Vagina (tissue), 2 donors: ENCODE measurements at regions not wholly inside any gene's neighbourhood (a gene's known extent, or its start where the extent isn't known, plus 50 kb on each side); places are given as distances from the start of the nearest gene placed in this dataset.

ENCODE experiments used
- DNase-seq, 2 donors: peaks; one replicate each; pipeline ENCODE4 v3.0.0-alpha.2; 2017; ENCODE audit errors: extremely low spot score in 2 of 2
- H3K27ac ChIP-seq: fragments of 200-600 bp; sonication (generic); one replicate; pipeline ENCODE4 v1.5.1; 2019
- H3K27me3 ChIP-seq: fragments of 200-600 bp; sonication (generic); one replicate; pipeline ENCODE4 v1.5.1; 2019
- H3K36me3 ChIP-seq, 2 donors: fragments of 200-600 bp; sonication (generic); one replicate each; pipeline ENCODE4 v1.5.1; 2017 to 2019
- H3K4me1 ChIP-seq: fragments of 200-600 bp; sonication (generic); one replicate; pipeline ENCODE4 v1.5.1; 2019
- H3K4me3 ChIP-seq, 2 donors: fragments of 200-600 bp; sonication (generic); 1 replicate in 1 of 2; 2 replicates in 1 of 2; pipeline ENCODE4 v1.5.1; 2016 to 2019
- H3K9me3 ChIP-seq: fragments of 200-600 bp; sonication (generic); one replicate; pipeline ENCODE4 v1.5.1; 2019
- POLR2A ChIP-seq, 2 donors: fragments of 450-650 bp; IDR thresholded peaks; one replicate each; pipeline ENCODE4 v1.6.1; 2017; ENCODE audit warnings: antibody characterized with exemption in 2 of 2, mild to moderate bottlenecking in 2 of 2, moderate library complexity in 2 of 2
- POLR2AphosphoS5 ChIP-seq, 2 donors: sonication (generic); formaldehyde crosslinking; IDR thresholded peaks; one replicate each; pipeline ENCODE4 v1.9.0; 2017; ENCODE audit warnings: antibody characterized with exemption in 2 of 2, mild to moderate bottlenecking in 2 of 2, low read depth in 1 of 2; ENCODE audit not compliant: insufficient read depth in 1 of 2
- intact Hi-C: fragments of 100-400 bp; cut with DNase I; formaldehyde crosslinking; loops from one replicate; pipeline ENCODE4 v1.15.1; 2023
- TF ChIP-seq, protein P1 (sequence below), 3 experiments: fragments of 450-650 bp in 2 of 3; fragments of 200-600 bp in 1 of 3; sonication (generic) in 1 of 3; IDR thresholded peaks; one replicate each; pipeline ENCODE4 v1.5.1; 2017 to 2019; ENCODE audit warnings: antibody characterized with exemption in 3 of 3, mild to moderate bottlenecking in 2 of 3, moderate library complexity in 2 of 3

DNA sequence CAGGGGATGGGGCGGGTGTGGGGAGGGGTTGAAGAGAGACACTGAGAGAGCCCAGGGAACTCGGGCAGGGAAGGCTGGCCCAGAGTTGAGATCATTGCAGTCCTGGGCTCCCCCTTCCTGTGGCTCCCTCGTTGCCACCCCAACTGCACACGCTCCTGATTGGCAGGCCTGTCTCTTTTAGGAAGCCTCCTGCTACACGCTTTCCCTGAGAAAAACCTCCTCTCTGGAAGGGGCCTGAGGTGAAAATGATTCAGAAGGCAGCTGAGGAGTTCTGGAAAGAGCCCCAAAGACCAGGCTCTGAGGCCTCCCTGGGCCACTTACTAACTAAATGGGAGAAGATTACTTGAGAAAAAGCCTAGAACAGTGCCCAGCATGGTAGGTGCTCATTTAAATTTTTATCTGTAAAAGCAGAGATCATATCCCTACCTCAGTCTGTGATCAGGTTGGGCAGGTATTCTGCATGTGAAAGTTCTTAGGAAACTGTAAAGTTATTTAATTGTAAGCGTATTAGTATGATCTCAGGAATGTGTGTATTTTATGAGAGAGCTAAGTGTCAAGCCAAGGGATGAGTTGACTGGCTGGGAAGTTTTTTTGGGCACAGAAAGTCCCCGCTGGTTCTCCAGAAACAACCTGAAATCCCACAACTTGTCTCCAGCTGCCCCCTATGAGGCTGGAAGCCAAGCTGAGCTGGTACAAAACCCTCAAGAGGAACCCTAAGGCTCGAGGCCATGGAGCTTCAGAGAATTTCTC is 65.2 kb upstream of the EPS8L3 start:
- intact Hi-C loops, result no loop called here
- Histone ChIP-seq H3K27me3 (no peaks in the 10 kb centered on the region), H3K9me3 (no peaks in the 10 kb centered on the region), H3K27ac (no peak overlapping the region), H3K4me3 (no peak overlapping the region), H3K36me3 (no peaks in the 10 kb centered on the region), H3K4me1 (peaks cover 25% of the 10 kb centered on the region)
- DNase-seq, result peak in 1 of 2 donors; percentile 77
- TF ChIP-seq, protein P1, sequence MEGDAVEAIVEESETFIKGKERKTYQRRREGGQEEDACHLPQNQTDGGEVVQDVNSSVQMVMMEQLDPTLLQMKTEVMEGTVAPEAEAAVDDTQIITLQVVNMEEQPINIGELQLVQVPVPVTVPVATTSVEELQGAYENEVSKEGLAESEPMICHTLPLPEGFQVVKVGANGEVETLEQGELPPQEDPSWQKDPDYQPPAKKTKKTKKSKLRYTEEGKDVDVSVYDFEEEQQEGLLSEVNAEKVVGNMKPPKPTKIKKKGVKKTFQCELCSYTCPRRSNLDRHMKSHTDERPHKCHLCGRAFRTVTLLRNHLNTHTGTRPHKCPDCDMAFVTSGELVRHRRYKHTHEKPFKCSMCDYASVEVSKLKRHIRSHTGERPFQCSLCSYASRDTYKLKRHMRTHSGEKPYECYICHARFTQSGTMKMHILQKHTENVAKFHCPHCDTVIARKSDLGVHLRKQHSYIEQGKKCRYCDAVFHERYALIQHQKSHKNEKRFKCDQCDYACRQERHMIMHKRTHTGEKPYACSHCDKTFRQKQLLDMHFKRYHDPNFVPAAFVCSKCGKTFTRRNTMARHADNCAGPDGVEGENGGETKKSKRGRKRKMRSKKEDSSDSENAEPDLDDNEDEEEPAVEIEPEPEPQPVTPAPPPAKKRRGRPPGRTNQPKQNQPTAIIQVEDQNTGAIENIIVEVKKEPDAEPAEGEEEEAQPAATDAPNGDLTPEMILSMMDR (IDR thresholded peaks at IDR 0.05), result no peak
- no peak for TF ChIP-seq POLR2AphosphoS5 (IDR thresholded peaks at IDR 0.05; ENCODE audit: insufficient read depth in 1 of 2, low read depth in 1 of 2)
- TF ChIP-seq POLR2A (IDR thresholded peaks at IDR 0.05), result no peak

DNA sequence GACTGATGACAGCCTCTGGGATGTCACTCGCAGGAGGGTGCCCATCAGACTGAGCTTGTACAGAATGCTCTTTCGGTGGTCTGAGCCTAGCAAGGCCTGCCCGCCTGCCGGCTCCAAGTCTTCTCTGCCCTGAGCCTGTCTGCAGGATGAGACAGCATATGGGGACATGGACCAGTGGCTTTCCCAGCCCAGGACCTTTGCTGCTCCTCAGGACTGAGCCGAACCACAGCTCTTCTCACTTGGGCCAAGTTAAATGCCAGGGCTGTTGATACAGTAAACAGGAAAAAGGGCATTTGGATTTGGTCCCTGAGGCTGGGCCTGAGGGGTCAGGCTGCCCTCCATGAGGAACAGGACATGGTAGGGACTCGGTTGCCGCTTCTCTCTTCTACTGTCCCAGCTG is 64.3 kb upstream of the EPS8L3 start:
- peak; percentile 80 to 81 for DNase-seq
- no peak for TF ChIP-seq POLR2AphosphoS5 (IDR thresholded peaks at IDR 0.05; ENCODE audit: insufficient read depth in 1 of 2, low read depth in 1 of 2)
- TF ChIP-seq, protein P1 (IDR thresholded peaks at IDR 0.05), result no peak
- TF ChIP-seq POLR2A (IDR thresholded peaks at IDR 0.05), result no peak
- Histone ChIP-seq H3K36me3 (no peaks in the 10 kb centered on the region), H3K4me1 (peaks cover 35% of the 10 kb centered on the region), H3K4me3 (no peak overlapping the region), H3K9me3 (no peaks in the 10 kb centered on the region), H3K27ac (no peak overlapping the region), H3K27me3 (no peaks in the 10 kb centered on the region)
- intact Hi-C loops, result no loop called here

DNA sequence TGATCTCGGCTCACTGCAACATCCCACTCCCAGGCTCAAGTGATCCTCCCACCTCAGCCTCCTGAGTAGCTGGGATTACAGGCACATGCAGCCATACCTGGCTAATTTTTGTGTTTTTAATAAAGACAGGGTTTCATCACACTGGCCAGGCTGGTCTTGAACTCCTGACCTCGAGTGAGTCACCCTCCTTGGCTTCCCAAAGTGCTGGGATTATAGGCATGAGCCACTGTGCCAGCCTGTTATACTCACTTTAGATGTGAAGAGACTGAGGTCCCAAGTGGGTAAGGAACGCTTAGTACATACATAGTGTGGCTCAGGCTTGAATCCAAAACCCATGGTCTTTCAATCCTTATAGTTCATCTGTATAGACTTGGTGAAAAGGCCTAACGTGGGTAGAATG is 63.7 kb upstream of the EPS8L3 start:
- no peak overlapping the region for H3K4me3 ChIP-seq
- TF ChIP-seq, protein P1 (IDR thresholded peaks at IDR 0.05), result no peak
- TF ChIP-seq POLR2A (IDR thresholded peaks at IDR 0.05), result no peak
- TF ChIP-seq POLR2AphosphoS5 (IDR thresholded peaks at IDR 0.05; ENCODE audit: insufficient read depth in 1 of 2, low read depth in 1 of 2), result no peak
- H3K9me3 ChIP-seq, result no peaks in the 10 kb centered on the region
- DNase-seq, result peak; percentile 37 to 55
- no peaks in the 10 kb centered on the region for H3K36me3 ChIP-seq
- intact Hi-C loops, result no loop called here
- no peaks in the 10 kb centered on the region for H3K27me3 ChIP-seq
- no peak overlapping the region for H3K27ac ChIP-seq
- peaks cover 37% of the 10 kb centered on the region for H3K4me1 ChIP-seq

DNA sequence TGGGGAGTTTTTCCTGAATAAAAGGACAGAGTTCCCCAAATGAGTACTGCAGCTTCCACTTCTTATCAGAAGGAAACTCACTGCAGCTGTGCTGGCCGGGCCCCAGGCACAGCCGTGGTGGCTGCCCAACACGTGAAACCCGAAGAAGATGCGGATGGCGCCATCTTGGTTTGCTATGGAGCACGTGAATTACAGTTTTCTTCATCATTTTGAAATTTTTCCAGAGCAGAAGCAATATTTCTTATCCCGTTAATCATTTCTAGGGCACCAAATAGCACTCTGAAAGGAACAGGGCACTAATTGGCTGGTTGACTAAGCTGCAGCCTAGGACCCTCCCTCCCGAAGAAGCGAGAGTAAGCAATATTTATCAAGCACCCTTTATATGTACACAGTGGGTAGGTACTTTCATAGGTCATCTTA is 63.2 kb upstream of the EPS8L3 start:
- Histone ChIP-seq H3K9me3 (no peaks in the 10 kb centered on the region), H3K4me1 (peaks cover 43% of the 10 kb centered on the region), H3K27ac (no peak overlapping the region), H3K36me3 (no peaks in the 10 kb centered on the region), H3K4me3 (no peak overlapping the region), H3K27me3 (no peaks in the 10 kb centered on the region)
- DNase-seq, result peak in 1 of 2 donors; percentile 44
- intact Hi-C loops, result no loop called here
- TF ChIP-seq, protein P1 (IDR thresholded peaks at IDR 0.05), result no peak
- no peak for TF ChIP-seq POLR2A (IDR thresholded peaks at IDR 0.05)
- TF ChIP-seq POLR2AphosphoS5 (IDR thresholded peaks at IDR 0.05; ENCODE audit: insufficient read depth in 1 of 2, low read depth in 1 of 2), result no peak

DNA sequence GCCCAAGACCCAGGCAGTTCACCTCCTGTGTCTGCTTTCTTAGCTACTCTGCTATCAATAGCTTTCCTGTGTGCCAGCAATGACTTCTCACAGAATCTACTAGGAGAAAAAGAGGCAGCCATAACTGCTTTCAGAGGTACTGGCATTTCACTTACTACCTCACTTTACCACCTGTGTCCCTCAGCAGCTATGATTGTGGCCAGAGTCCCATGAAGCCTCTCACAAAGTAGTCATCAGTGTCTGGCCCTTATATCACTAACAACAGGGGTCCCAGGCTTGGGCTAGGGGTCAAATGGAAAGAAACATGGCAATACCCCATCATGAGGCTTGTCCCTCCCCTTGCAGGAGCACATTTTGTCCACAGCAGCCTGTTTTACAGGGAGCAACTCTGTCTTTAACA is 62.7 kb upstream of the EPS8L3 start:
- Histone ChIP-seq H3K36me3 (no peaks in the 10 kb centered on the region), H3K9me3 (no peaks in the 10 kb centered on the region), H3K4me1 (peaks cover 48% of the 10 kb centered on the region), H3K27me3 (no peaks in the 10 kb centered on the region), H3K27ac (no peak overlapping the region), H3K4me3 (no peak overlapping the region)
- DNase-seq, result peak; percentile 43 to 81
- intact Hi-C loops, result no loop called here
- no peak for TF ChIP-seq POLR2AphosphoS5 (IDR thresholded peaks at IDR 0.05; ENCODE audit: insufficient read depth in 1 of 2, low read depth in 1 of 2)
- TF ChIP-seq, protein P1 (IDR thresholded peaks at IDR 0.05), result no peak
- no peak for TF ChIP-seq POLR2A (IDR thresholded peaks at IDR 0.05)
